DND-41 (cell line): ENCODE measurements at regions not wholly inside any gene's neighbourhood (a gene's known extent, or its start where the extent isn't known, plus 50 kb on each side); places are given as distances from the start of the nearest gene placed in this dataset.

Experiments used
- ATAC-seq: fragments of 200-7000 bp; cut with Tn5 transposase; 3 replicates; pipeline ENCODE4 v1.9.1; 2021; ENCODE audit warnings: low read depth; ENCODE audit not compliant: insufficient read depth
- DNase-seq: peaks from one replicate; pipeline ENCODE4 v3.0.0-alpha.2; 2020
- H2AFZ ChIP-seq: 2 replicates; pipeline ENCODE4 v1.6.0; 2012; ENCODE audit warnings: low read depth, low read length
- H3K27ac ChIP-seq: 2 replicates; pipeline ENCODE4 v1.5.1; 2012; ENCODE audit warnings: low read length, inconsistent platforms
- H3K27me3 ChIP-seq: fragments of 200-600 bp; sonication (generic); 2 replicates; pipeline ENCODE4 v1.6.0; 2012; ENCODE audit warnings: low read length, mild to moderate bottlenecking, inconsistent platforms; ENCODE audit not compliant: insufficient read depth, poor library complexity
- H3K36me3 ChIP-seq: 2 replicates; pipeline ENCODE4 v1.5.1; 2012; ENCODE audit warnings: low read length, inconsistent platforms; ENCODE audit not compliant: insufficient read depth
- H3K4me1 ChIP-seq: 2 replicates; pipeline ENCODE4 v1.5.1; 2012; ENCODE audit warnings: mild to moderate bottlenecking, low read length; ENCODE audit not compliant: insufficient read depth
- H3K4me2 ChIP-seq: 2 replicates; pipeline ENCODE4 v1.6.0; 2012; ENCODE audit warnings: mild to moderate bottlenecking, moderate library complexity, low read length, inconsistent platforms; ENCODE audit not compliant: insufficient read depth
- H3K4me3 ChIP-seq, 2 experiments: fragments of 200-600 bp in 1 of 2; shearing (Covaris generic) in 1 of 2; 2 replicates each; pipeline ENCODE4 v1.5.1; 2012 to 2016; ENCODE audit warnings: inconsistent platforms in 2 of 2, low read length in 2 of 2, mild to moderate bottlenecking in 2 of 2, low read depth in 1 of 2, moderate library complexity in 1 of 2
- H3K79me2 ChIP-seq: 2 replicates; pipeline ENCODE4 v1.6.0; 2012; ENCODE audit warnings: low read length, inconsistent platforms; ENCODE audit not compliant: insufficient read depth
- H3K9ac ChIP-seq: 2 replicates; pipeline ENCODE4 v1.6.0; 2012; ENCODE audit warnings: low read depth, mild to moderate bottlenecking, inconsistent platforms, low read length, moderate library complexity
- H3K9me3 ChIP-seq: 2 replicates; pipeline ENCODE4 v1.5.1; 2012; ENCODE audit warnings: low read length, moderate library complexity, mild to moderate bottlenecking, inconsistent platforms; ENCODE audit not compliant: insufficient read depth, severe bottlenecking
- H4K20me1 ChIP-seq: 2 replicates; pipeline ENCODE4 v1.6.0; 2012; ENCODE audit warnings: low read length; ENCODE audit not compliant: insufficient read depth
- CTCF ChIP-seq: IDR thresholded peaks from 2 replicates; pipeline ENCODE4 v1.5.1; 2012; ENCODE audit warnings: borderline replicate concordance, low read length, moderate library complexity, mild to moderate bottlenecking; ENCODE audit not compliant: poor library complexity, severe bottlenecking; ENCODE audit errors: extremely low read depth
- EZH2 ChIP-seq: IDR thresholded peaks from 3 replicates; pipeline ENCODE4 v1.6.1; 2012; ENCODE audit warnings: borderline replicate concordance, low read depth, mild to moderate bottlenecking, moderate library complexity, low read length, inconsistent platforms; ENCODE audit not compliant: severe bottlenecking

DNA sequence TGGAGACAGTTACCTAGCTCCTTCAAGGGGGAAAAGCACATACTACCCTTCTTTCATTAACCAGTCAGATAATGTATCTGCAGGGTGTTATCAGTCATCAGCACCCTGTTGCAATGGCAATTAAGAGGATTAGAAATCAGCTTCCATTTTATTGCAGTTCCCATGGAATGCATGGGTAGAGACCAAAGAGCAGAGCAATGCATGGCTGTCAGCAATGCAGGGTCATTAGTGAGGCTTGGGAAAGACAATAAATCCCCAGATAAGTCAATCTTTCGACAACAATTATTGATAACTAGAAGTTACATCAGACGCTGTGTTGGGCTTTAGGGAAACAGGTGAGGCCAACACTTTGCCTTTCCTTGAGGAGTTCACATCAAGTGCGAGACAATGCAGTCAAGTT, 150.9 kb downstream of the MAFB start:
- Histone ChIP-seq H3K27ac (no peak overlapping the region), H4K20me1 (no peaks in the 10 kb centered on the region), H3K4me3 (no peak overlapping the region), H3K9me3 (no peaks in the 10 kb centered on the region), H3K4me2 (no peak overlapping the region), H3K36me3 (no peaks in the 10 kb centered on the region), H3K79me2 (no peaks in the 10 kb centered on the region), H3K4me1 (no peaks in the 10 kb centered on the region), H2AFZ (no peak overlapping the region), H3K27me3 (peaks cover 14% of the 10 kb centered on the region), H3K9ac (no peak overlapping the region)
- DNase-seq (no peak), ATAC-seq (no peak)
- TF ChIP-seq EZH2 (no peak), CTCF (no peak)

GRCh38 chr20:40536808-40537207, 152.2 kb downstream of the MAFB start:
- DNase-seq (no peak), ATAC-seq (no peak)
- Histone ChIP-seq H3K27ac (no peak overlapping the region), H2AFZ (no peak overlapping the region), H3K4me2 (no peak overlapping the region), H3K27me3 (peaks cover 14% of the 10 kb centered on the region), H4K20me1 (no peaks in the 10 kb centered on the region), H3K4me1 (no peaks in the 10 kb centered on the region), H3K36me3 (no peaks in the 10 kb centered on the region), H3K79me2 (no peaks in the 10 kb centered on the region), H3K9ac (no peak overlapping the region), H3K4me3 (no peak overlapping the region), H3K9me3 (peaks cover 5% of the 10 kb centered on the region)
- TF ChIP-seq EZH2 (no peak), CTCF (no peak)

- no peaks in the 10 kb centered on the region for H4K20me1 ChIP-seq
- no peak overlapping the region for H3K4me3 ChIP-seq
- H3K27ac ChIP-seq = no peak overlapping the region
- H3K79me2 ChIP-seq = no peaks in the 10 kb centered on the region
- no peak overlapping the region for H2AFZ ChIP-seq
- peaks cover 14% of the 10 kb centered on the region for H3K27me3 ChIP-seq
- H3K9ac ChIP-seq = no peak overlapping the region
- ATAC-seq = no peak
- H3K4me1 ChIP-seq = no peaks in the 10 kb centered on the region
- DNase-seq = no peak
- no peak for TF ChIP-seq EZH2
- no peak for TF ChIP-seq CTCF
- H3K36me3 ChIP-seq = no peaks in the 10 kb centered on the region
- peaks cover 15% of the 10 kb centered on the region for H3K9me3 ChIP-seq
- H3K4me2 ChIP-seq = no peak overlapping the region
These were observed 153.2 kb downstream of the MAFB start for GRCh38 chr20:40535816-40536215.

DNA sequence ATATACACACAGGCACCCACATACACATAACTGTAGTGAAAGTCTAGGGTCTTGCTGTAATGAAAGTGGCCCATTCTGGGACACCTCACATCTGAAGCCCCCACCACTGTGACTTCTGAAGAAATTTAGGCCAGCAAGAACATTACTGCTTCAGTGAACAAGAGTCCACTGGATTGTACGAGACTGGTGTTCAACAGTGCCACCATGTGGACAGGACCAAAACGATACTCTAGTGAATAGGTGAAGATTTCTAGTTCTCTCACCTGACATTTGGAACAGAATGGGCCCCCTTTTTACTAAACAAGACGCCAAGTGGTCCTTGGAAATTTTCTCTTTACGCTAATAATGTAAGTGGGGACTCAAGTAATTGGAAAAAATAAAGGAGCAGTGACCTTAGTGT, 156.9 kb downstream of the MAFB start:
- Histone ChIP-seq H4K20me1 (no peaks in the 10 kb centered on the region), H3K27me3 (no peaks in the 10 kb centered on the region), H3K9me3 (peaks cover 18% of the 10 kb centered on the region), H3K4me2 (no peak overlapping the region), H3K27ac (no peak overlapping the region), H3K9ac (no peak overlapping the region), H3K4me1 (no peaks in the 10 kb centered on the region), H3K4me3 (no peak overlapping the region), H3K36me3 (no peaks in the 10 kb centered on the region), H2AFZ (no peak overlapping the region), H3K79me2 (no peaks in the 10 kb centered on the region)
- no peak for ATAC-seq
- DNase-seq = peak; percentile 21
- TF ChIP-seq EZH2 = no peak
- peak; percentile 50 for TF ChIP-seq CTCF
